ENCODE measurements at regions not wholly inside any gene's neighbourhood (a gene's known extent, or its start where the extent isn't known, plus 50 kb on each side); places are given as distances from the start of the nearest gene placed in this dataset.

DNA sequence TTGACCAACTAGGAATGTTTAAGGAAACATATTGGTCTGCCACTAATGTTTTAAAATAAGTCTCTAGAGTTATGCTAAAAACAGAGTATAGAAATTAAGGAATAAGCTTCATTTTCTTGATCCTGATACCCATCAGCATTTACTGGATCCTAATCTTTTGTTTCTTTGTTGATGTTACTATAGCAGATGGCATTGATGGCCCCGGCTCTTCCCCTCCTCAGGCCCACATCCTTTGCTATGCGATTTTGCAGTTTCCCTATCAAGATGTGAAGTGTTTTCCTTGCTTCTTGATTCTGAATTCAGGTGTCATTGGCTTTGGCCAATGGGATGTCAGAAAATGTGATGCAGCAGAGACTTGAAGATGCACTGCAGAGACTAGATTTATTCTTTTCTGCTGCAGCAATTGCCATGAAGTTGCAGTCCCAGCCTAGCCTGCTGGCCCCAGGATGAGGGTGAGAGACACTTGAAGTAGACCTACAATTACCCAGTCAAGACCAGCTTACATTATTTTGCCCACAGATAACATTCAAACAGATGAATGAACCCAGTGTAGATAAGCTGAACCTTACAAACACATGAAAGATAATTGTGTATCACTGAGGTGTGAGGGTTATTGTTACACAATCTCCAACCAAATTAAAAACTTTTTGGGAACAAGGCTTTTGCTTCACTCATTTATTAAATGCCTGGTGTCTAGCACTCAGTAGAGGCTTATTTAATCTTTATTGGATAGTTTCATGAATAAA is 115.2 kb upstream of the ITGA4 start:
- TF ChIP-seq, protein P1, sequence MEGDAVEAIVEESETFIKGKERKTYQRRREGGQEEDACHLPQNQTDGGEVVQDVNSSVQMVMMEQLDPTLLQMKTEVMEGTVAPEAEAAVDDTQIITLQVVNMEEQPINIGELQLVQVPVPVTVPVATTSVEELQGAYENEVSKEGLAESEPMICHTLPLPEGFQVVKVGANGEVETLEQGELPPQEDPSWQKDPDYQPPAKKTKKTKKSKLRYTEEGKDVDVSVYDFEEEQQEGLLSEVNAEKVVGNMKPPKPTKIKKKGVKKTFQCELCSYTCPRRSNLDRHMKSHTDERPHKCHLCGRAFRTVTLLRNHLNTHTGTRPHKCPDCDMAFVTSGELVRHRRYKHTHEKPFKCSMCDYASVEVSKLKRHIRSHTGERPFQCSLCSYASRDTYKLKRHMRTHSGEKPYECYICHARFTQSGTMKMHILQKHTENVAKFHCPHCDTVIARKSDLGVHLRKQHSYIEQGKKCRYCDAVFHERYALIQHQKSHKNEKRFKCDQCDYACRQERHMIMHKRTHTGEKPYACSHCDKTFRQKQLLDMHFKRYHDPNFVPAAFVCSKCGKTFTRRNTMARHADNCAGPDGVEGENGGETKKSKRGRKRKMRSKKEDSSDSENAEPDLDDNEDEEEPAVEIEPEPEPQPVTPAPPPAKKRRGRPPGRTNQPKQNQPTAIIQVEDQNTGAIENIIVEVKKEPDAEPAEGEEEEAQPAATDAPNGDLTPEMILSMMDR (IDR thresholded peaks at IDR 0.05; ENCODE audit: borderline replicate concordance, extremely low read depth, low read length, poor library complexity, severe bottlenecking) = no peak
- no peak for TF ChIP-seq EZH2 (IDR thresholded peaks at IDR 0.05; ENCODE audit: borderline replicate concordance, low read depth, low read length, severe bottlenecking)
